Activated gamma-delta T cell treated with Interleukin-2 at 50 U/mL for 16 hours (primary cell): ENCODE measurements at regions not wholly inside any gene's neighbourhood (a gene's known extent, or its start where the extent isn't known, plus 50 kb on each side); places are given as distances from the start of the nearest gene placed in this dataset.

Experiments used
- DNase-seq: peaks from one replicate; pipeline ENCODE4 v3.0.0-alpha.2; 2020

DNA sequence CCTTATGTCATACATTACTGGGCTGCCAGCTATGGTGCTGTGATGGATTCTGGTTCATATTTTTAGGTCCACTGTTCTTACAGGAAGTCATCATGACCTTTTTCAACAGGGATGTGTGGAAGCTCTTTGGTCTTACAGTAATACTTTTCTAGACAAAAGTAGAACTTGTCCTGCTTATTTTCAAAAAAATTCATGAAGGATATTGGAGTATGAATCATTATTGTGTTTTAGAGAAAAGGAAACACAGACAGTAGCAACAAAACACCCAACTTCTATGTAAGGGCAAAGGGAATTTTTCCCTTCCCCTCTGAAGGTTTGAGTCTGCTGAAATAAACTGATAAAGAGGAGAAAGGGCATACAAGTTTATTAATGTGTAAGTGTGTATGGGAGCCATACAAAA is 54.7 kb upstream of the FAM9C start:
- DNase-seq: no peak

DNA sequence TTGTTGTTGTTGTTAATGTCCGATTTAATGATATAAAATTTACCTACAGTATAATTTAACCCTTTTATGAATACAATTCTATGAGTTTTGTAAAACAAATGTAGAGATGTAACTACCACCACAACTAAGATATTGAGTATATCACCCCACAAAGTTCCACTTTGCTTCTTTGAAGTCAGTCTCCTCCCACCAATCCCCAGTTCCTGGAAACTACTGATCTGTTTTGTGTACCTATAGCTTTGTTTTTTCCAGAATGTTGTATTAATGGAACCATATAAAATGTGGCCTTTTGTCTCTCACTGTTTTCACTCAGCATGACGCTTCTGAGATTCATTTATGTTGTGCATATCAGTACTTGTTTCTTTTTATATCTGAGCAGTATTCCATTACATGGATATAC is 52.3 kb upstream of the FAM9C start:
- DNase-seq: no peak

GRCh38 chrX:13094828-13095341 is 50.5 kb upstream of the FAM9C start:
- no peak for DNase-seq

DNA sequence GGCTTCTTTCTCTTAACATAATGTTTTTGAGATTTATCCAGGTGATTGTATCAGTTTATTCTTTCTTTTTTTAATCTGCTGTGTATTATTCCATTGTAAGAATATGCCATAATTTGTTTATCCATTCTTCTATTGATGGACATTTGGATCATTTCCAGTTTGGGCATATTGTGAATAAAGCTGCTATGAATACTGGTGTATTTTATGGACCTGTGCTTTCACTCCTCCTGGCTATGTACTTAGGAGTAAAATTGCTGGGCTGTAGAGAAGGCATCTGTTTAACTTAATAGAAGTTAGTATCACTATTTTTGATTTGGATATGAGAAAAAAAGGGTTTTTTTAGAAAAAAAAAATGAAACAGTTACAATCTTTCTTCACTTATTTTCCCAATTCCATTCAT is 50.0 kb upstream of the FAM9C start:
- no peak for DNase-seq
